HCT116 (cell line): ENCODE measurements at regions not wholly inside any gene's neighbourhood (a gene's known extent, or its start where the extent isn't known, plus 50 kb on each side); places are given as distances from the start of the nearest gene placed in this dataset.

Experiments
- CEBPB ChIP-seq: IDR thresholded peaks from 2 replicates; pipeline ENCODE4 v1.6.1; 2012; ENCODE audit warnings: low read depth
- ELF1 ChIP-seq: IDR thresholded peaks from 2 replicates; pipeline ENCODE4 v1.6.1; 2012; ENCODE audit warnings: low read depth, borderline replicate concordance
- POLR2A ChIP-seq: IDR thresholded peaks from 2 replicates; pipeline ENCODE4 v1.7.0; 2011; ENCODE audit warnings: borderline replicate concordance; ENCODE audit not compliant: insufficient read depth, insufficient read length; ENCODE audit errors: extremely low read depth
- POLR2AphosphoS5 ChIP-seq: IDR thresholded peaks from 2 replicates; pipeline ENCODE4 v1.6.1; 2011; ENCODE audit warnings: mild to moderate bottlenecking, low read depth, low read length, moderate library complexity
- RAD21 ChIP-seq: IDR thresholded peaks from 2 replicates; pipeline ENCODE4 v1.6.1; 2012; ENCODE audit warnings: low read depth, mild to moderate bottlenecking
- SP1 ChIP-seq: IDR thresholded peaks from 2 replicates; pipeline ENCODE4 v1.6.1; 2012; ENCODE audit warnings: low read depth
- ZNF274 ChIP-seq: fragments of 200-500 bp; sonication (Bioruptor generic); IDR thresholded peaks from 2 replicates; pipeline ENCODE4 v1.6.1; 2014; ENCODE audit warnings: mild to moderate bottlenecking, low read depth, low read length, inconsistent platforms
- TF ChIP-seq, protein P1 (sequence below): IDR thresholded peaks from 2 replicates; pipeline ENCODE4 v1.6.1; 2012; ENCODE audit warnings: low read depth
- TF ChIP-seq, protein P2 (sequence below), 3 experiments: fragments of 200-600 bp in 1 of 3; sonication (generic) in 1 of 3; IDR thresholded peaks in 2 of 3; conservative IDR thresholded peaks in 1 of 3; 2 replicates each; pipeline ENCODE4 v1.5.1; 2012 to 2017; ENCODE audit warnings: low read depth in 2 of 3, low read length in 2 of 3, antibody characterized with exemption in 1 of 3, borderline replicate concordance in 1 of 3, control low read depth in 1 of 3, mild to moderate bottlenecking in 1 of 3, mixed read lengths in 1 of 3, mixed run types in 1 of 3, moderate library complexity in 1 of 3; ENCODE audit not compliant: insufficient read depth in 1 of 3
- TF ChIP-seq, protein P3 (sequence below): IDR thresholded peaks from 2 replicates; pipeline ENCODE4 v1.6.1; 2012

DNA sequence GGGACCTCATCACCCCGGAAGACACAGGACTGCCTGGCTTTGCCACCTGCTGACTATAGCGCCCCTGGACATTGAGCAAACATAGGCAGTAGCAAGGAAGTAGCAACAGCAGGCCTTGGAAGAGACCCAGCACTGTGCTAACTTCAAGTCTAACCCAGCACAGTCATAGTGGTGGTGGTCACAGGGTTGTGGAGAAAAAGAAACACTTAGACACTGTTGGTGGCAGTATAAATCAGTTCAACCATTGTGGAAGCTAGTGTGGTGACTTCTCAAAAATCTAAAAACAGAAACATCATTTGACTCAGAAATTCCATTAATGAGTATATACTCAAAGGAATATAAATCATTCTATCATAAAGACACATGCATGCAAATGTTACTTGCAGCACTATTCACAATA, 874.0 kb upstream of the EPHA5 start:
- TF ChIP-seq ZNF274 (no peak), POLR2AphosphoS5 (no peak), SP1 (no peak), RAD21 (no peak), POLR2A (no peak), CEBPB (no peak), ELF1 (no peak)
- TF ChIP-seq, protein P1, sequence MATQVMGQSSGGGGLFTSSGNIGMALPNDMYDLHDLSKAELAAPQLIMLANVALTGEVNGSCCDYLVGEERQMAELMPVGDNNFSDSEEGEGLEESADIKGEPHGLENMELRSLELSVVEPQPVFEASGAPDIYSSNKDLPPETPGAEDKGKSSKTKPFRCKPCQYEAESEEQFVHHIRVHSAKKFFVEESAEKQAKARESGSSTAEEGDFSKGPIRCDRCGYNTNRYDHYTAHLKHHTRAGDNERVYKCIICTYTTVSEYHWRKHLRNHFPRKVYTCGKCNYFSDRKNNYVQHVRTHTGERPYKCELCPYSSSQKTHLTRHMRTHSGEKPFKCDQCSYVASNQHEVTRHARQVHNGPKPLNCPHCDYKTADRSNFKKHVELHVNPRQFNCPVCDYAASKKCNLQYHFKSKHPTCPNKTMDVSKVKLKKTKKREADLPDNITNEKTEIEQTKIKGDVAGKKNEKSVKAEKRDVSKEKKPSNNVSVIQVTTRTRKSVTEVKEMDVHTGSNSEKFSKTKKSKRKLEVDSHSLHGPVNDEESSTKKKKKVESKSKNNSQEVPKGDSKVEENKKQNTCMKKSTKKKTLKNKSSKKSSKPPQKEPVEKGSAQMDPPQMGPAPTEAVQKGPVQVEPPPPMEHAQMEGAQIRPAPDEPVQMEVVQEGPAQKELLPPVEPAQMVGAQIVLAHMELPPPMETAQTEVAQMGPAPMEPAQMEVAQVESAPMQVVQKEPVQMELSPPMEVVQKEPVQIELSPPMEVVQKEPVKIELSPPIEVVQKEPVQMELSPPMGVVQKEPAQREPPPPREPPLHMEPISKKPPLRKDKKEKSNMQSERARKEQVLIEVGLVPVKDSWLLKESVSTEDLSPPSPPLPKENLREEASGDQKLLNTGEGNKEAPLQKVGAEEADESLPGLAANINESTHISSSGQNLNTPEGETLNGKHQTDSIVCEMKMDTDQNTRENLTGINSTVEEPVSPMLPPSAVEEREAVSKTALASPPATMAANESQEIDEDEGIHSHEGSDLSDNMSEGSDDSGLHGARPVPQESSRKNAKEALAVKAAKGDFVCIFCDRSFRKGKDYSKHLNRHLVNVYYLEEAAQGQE = no peak
- TF ChIP-seq, protein P2, sequence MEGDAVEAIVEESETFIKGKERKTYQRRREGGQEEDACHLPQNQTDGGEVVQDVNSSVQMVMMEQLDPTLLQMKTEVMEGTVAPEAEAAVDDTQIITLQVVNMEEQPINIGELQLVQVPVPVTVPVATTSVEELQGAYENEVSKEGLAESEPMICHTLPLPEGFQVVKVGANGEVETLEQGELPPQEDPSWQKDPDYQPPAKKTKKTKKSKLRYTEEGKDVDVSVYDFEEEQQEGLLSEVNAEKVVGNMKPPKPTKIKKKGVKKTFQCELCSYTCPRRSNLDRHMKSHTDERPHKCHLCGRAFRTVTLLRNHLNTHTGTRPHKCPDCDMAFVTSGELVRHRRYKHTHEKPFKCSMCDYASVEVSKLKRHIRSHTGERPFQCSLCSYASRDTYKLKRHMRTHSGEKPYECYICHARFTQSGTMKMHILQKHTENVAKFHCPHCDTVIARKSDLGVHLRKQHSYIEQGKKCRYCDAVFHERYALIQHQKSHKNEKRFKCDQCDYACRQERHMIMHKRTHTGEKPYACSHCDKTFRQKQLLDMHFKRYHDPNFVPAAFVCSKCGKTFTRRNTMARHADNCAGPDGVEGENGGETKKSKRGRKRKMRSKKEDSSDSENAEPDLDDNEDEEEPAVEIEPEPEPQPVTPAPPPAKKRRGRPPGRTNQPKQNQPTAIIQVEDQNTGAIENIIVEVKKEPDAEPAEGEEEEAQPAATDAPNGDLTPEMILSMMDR (IDR thresholded peaks at IDR 0.05 in 2 of 3, conservative IDR thresholded peaks at IDR 0.05 in 1 of 3; ENCODE audit: borderline replicate concordance in 1 of 3, insufficient read depth in 1 of 3, low read depth in 2 of 3, low read length in 2 of 3) = no peak
- TF ChIP-seq, protein P3, sequence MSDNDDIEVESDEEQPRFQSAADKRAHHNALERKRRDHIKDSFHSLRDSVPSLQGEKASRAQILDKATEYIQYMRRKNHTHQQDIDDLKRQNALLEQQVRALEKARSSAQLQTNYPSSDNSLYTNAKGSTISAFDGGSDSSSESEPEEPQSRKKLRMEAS = no peak
